Subcutaneous abdominal adipose tissue (tissue), 5 donors: ENCODE measurements at regions not wholly inside any gene's neighbourhood (a gene's known extent, or its start where the extent isn't known, plus 50 kb on each side); places are given as distances from the start of the nearest gene placed in this dataset.
A peak's percentile ranks its signal among the peaks of the same experiment; 100 is the strongest.

Experiments used
- H3K27ac ChIP-seq: one replicate; pipeline ENCODE4 v1.7.0; 2013; ENCODE audit warnings: low read depth, mild to moderate bottlenecking, inconsistent platforms, low read length, moderate library complexity
- H3K27me3 ChIP-seq, 5 donors: one replicate each; pipeline ENCODE4 v1.7.0; 2013; ENCODE audit warnings: low read length in 5 of 5, inconsistent platforms in 1 of 5; ENCODE audit not compliant: control insufficient read depth in 5 of 5, insufficient read depth in 4 of 5
- H3K36me3 ChIP-seq, 5 donors: one replicate each; pipeline ENCODE4 v1.7.0; 2013; ENCODE audit warnings: low read length in 5 of 5; ENCODE audit not compliant: control insufficient read depth in 5 of 5, insufficient read depth in 5 of 5
- H3K4me1 ChIP-seq, 5 donors: one replicate each; pipeline ENCODE4 v1.7.0; 2013; ENCODE audit warnings: low read length in 5 of 5, mild to moderate bottlenecking in 3 of 5, moderate library complexity in 1 of 5; ENCODE audit not compliant: control insufficient read depth in 5 of 5, insufficient read depth in 5 of 5
- H3K4me3 ChIP-seq, 5 donors: one replicate each; pipeline ENCODE4 v1.7.0; 2013; ENCODE audit warnings: low read length in 5 of 5, low read depth in 1 of 5
- H3K9ac ChIP-seq, 5 donors: one replicate each; pipeline ENCODE4 v1.7.0; 2013; ENCODE audit warnings: low read length in 5 of 5, mild to moderate bottlenecking in 4 of 5, moderate library complexity in 3 of 5
- H3K9me3 ChIP-seq, 5 donors: one replicate each; pipeline ENCODE4 v1.7.0; 2013; ENCODE audit warnings: low read length in 5 of 5; ENCODE audit not compliant: control insufficient read depth in 5 of 5
- donor health status: healthy.
- donor health status: healthy.
- donor health status: healthy.
- donor health status: healthy.
- donor health status: healthy.

DNA sequence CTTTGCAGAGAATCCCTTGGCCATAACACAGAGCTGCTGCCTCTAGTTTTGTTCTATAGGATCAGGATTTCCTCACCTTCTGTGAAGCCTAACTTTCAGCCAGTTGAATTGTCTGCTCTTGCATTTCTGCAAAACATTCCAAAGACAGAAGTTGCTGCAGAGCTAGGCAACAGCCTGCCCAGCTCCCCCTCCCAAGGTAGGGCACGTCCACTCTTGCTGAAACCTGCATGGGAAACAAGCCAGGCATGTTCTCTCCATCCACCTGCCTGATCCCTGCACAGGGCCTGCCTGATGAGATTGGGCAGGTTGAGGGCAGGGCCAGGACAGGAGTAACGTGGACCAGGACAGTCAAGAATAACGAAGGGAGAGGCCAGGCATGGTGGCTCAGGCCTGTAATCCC, 58.9 kb upstream of the NAA20 start:
- Histone ChIP-seq H3K4me3 (no peak overlapping the region), H3K36me3 (peaks cover 17 to 88% (median 78%) of the 10 kb centered on the region in 5 donors), H3K27ac (no peak overlapping the region), H3K27me3 (no peaks in the 10 kb centered on the region), H3K4me1 (peaks cover 0 to 8% (median 0%) of the 10 kb centered on the region in 5 donors), H3K9me3 (no peaks in the 10 kb centered on the region), H3K9ac (no peak overlapping the region)

DNA sequence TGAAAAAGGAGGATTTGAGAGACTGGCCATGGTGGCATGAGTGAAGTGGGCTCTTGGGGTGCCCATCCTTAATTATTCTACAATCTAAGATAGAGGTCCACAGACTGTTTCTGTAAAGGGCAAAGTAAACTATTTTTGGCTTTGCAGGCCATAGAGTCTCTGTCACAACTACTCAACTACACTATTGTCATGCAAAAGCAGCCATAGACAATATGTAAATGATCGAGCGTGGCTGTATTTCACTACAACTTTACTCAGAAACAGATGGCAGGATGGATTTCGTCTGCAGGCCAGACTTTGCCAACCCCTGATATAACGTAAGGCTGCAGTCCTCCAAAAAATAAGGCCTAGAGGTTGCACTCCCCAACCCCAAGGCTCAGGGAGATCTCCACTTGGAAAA, 58.2 kb upstream of the NAA20 start:
- H3K9ac ChIP-seq = no peak overlapping the region
- H3K36me3 ChIP-seq = peaks cover 14 to 86% (median 78%) of the 10 kb centered on the region in 5 donors
- no peaks in the 10 kb centered on the region for H3K27me3 ChIP-seq
- H3K4me3 ChIP-seq = no peak overlapping the region
- H3K9me3 ChIP-seq = no peaks in the 10 kb centered on the region
- no peak overlapping the region for H3K27ac ChIP-seq
- peaks cover 0 to 5% (median 0%) of the 10 kb centered on the region in 5 donors for H3K4me1 ChIP-seq

DNA sequence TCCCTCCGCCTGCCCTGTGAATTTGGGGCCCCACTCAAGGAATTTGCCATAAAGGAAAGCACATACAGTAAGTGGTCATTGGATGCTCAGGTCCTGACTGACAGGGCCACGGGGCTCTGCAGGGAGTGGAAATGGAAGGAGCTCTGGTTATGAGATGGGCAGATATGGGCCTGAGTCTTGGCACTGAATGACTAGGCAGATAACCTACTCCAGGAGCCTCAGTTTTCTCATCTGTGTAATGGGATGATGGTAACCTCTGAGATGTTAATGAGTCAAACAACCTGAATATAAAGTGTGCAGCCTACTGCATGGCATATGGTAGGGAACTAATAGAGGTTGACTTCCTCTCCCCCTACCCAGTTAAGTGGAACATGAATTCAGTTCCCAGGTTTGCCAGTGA, 56.4 kb upstream of the NAA20 start:
- H3K4me1 ChIP-seq = peaks cover 3 to 13% (median 9%) of the 10 kb centered on the region in 5 donors
- peaks cover 10 to 82% (median 71%) of the 10 kb centered on the region in 5 donors for H3K36me3 ChIP-seq
- H3K9me3 ChIP-seq = no peaks in the 10 kb centered on the region
- H3K27me3 ChIP-seq = no peaks in the 10 kb centered on the region
- H3K27ac ChIP-seq = no peak overlapping the region
- H3K9ac ChIP-seq = no peak overlapping the region
- H3K4me3 ChIP-seq = no peak overlapping the region

DNA sequence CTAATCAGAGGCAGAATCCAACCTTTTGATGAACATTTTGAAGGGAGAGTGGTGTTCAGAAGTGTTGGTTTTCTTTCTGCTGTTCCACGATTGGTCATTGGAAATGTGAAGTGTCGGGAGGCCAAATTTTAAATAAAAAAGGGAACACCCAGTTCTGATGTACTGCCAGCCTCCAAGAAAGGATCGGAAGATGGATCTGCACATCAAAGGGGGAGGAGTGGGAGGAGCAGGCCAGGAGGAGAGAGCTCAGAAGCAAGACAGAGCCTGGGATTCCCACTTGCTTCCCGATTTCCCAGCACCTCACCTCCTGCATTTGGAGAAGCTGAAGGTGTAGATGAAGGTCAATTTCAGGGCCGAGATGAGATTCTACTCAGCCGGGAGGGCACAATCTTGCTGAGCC, 55.9 kb upstream of the NAA20 start:
- Histone ChIP-seq H3K36me3 (peaks cover 10 to 85% (median 74%) of the 10 kb centered on the region in 5 donors), H3K4me1 (peaks cover 3 to 13% (median 9%) of the 10 kb centered on the region in 5 donors), H3K9ac (no peak overlapping the region), H3K27me3 (no peaks in the 10 kb centered on the region), H3K9me3 (no peaks in the 10 kb centered on the region), H3K27ac (no peak overlapping the region), H3K4me3 (no peak overlapping the region)

DNA sequence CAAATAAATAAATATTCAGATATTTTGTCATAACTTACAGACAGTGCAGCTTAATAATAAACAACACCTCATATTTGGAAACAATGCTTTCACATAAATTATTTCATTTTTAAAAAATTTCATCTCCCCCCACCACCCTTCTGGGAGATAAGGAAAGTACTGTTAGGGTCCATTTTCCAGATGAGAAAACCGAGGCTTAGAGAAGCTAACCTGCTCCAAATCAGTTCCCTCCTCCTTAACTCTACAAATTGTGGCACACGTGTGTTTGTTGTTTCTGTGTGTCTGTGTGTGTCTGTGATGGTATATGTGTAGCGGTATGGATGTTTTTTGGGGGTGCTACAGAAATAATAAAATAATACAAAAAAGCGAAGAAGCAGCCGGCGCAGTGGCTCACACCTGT, 54.2 kb upstream of the NAA20 start:
- H3K27ac ChIP-seq = no peak overlapping the region
- H3K27me3 ChIP-seq = no peaks in the 10 kb centered on the region
- H3K4me3 ChIP-seq = no peak overlapping the region
- no peaks in the 10 kb centered on the region for H3K9me3 ChIP-seq
- peaks cover 3 to 13% (median 9%) of the 10 kb centered on the region in 5 donors for H3K4me1 ChIP-seq
- no peak overlapping the region for H3K9ac ChIP-seq
- peaks cover 6 to 85% (median 66%) of the 10 kb centered on the region in 5 donors for H3K36me3 ChIP-seq

DNA sequence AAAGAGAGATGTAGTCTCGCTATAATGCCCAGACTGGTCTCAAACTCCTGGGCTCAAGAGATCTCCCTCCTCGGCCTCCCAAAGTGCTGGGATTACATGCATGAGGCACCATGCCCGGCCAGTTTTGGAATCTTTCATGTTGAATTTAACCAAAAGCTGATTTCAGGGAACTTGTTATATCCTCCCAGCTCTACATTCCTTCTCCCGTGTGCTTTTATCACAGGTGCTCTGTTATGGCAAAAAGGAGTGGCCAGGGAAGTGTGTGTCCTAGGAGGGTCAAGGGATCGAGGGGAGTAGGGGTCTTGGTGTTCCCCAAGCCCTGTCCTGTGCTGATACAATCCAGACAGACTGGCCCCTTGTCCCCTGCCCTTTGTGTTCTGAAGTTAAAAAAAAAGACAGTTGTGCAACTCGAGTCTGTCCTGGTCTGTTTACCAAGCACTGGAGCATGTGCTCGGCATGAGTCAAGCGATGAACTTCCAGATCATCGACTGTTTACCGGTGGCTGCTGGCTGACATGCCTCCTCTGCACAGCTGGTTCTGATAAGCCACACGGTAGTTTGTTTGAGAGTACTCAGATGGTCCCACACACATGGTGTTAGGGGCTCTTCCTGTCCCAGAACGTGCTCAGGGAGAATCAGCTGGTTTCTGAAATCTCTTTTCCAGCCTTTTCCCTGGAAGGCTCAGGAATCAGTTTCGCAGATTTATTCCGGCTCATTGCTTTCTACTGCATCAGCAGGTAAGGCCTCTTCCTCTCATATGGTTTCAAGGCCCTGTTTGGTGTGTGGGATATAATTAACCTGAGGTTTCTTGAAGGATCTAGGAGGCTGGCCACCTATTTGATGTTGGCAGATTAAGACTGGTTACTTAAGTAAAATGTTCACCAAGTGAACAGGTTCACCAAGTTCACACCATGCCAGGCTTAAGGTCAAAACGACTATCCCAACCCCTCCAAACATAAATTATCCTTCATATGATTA, 52.6 kb upstream of the NAA20 start:
- no peaks in the 10 kb centered on the region for H3K27me3 ChIP-seq
- peaks cover 3 to 13% (median 9%) of the 10 kb centered on the region in 5 donors for H3K4me1 ChIP-seq
- no peak overlapping the region for H3K9ac ChIP-seq
- H3K27ac ChIP-seq = peak overlapping the region; percentile 87
- H3K9me3 ChIP-seq = no peaks in the 10 kb centered on the region
- H3K36me3 ChIP-seq = peaks cover 4 to 85% (median 64%) of the 10 kb centered on the region in 5 donors
- H3K4me3 ChIP-seq = no peak overlapping the region

DNA sequence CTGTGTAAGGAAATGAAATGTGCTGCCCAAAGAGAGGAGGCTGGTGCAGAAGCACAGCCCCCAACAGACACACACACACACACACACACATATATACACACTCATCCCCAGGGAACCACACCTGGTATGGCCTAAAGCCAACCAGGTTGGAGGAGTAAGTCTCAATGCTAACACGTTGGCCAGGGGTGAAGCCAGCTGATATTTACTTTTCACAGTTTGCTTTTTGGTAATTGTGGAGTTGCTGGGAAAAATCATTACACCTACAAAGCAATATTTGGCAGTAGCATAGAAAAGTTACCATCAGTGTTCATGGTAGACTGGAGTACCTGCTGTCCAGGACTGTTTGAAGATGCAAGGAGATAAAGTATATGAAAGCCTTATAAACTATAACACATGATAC, 50.3 kb upstream of the NAA20 start:
- H3K4me3 ChIP-seq = no peak overlapping the region
- peaks cover 3 to 12% (median 9%) of the 10 kb centered on the region in 5 donors for H3K4me1 ChIP-seq
- no peaks in the 10 kb centered on the region for H3K9me3 ChIP-seq
- H3K36me3 ChIP-seq = peaks cover 0 to 78% (median 57%) of the 10 kb centered on the region in 5 donors
- no peaks in the 10 kb centered on the region for H3K27me3 ChIP-seq
- H3K27ac ChIP-seq = no peak overlapping the region
- H3K9ac ChIP-seq = no peak overlapping the region
